GM19372 (cell line): ENCODE measurements at regions not wholly inside any gene's neighbourhood (a gene's known extent, or its start where the extent isn't known, plus 50 kb on each side); places are given as distances from the start of the nearest gene placed in this dataset.
"Not testable (repeated sequence)": the region's sequence is repeated elsewhere in the genome, so short reads cannot be mapped to it uniquely, and the experiment has no call there.

Experiments
- ATAC-seq: cut with Tn5 transposase; IDR thresholded peaks from one replicate; pipeline ENCODE4 v1.9.1; 2021; ENCODE audit warnings: mild to moderate bottlenecking, low read depth, moderate library complexity; ENCODE audit not compliant: unreplicated experiment

- no peak for ATAC-seq
These were observed 205.0 kb upstream of the MBL2 start for GRCh38 chr10:52977581-52977980.

GRCh38 chr10:52967806-52968795 lies 195.5 kb upstream of the MBL2 start:
- no peak for ATAC-seq

- ATAC-seq, result no peak
These were observed 194.3 kb upstream of the MBL2 start for GRCh38 chr10:52966904-52967303.

- ATAC-seq, result peak; percentile 98
These were observed 193.4 kb upstream of the MBL2 start for GRCh38 chr10:52965938-52966401.

GRCh38 chr10:52965509-52965908 lies 192.9 kb upstream of the MBL2 start:
- no peak for ATAC-seq

GRCh38 chr10:52961323-52961722 lies 188.7 kb upstream of the MBL2 start:
- no peak for ATAC-seq

GRCh38 chr10:52959810-52960209 lies 187.2 kb upstream of the MBL2 start:
- ATAC-seq, result no peak

- ATAC-seq, result no peak
These were observed 184.3 kb upstream of the MBL2 start for GRCh38 chr10:52956861-52957260.

- ATAC-seq, result no peak
These were observed 183.9 kb upstream of the MBL2 start for GRCh38 chr10:52956461-52956860.

GRCh38 chr10:52955337-52955736 lies 182.8 kb upstream of the MBL2 start:
- no peak for ATAC-seq

GRCh38 chr10:52954407-52954806 lies 181.8 kb upstream of the MBL2 start:
- ATAC-seq, result no peak

GRCh38 chr10:52952391-52953055 lies 179.9 kb upstream of the MBL2 start:
- no peak for ATAC-seq

- peak; percentile 99 for ATAC-seq
These were observed 179.2 kb upstream of the MBL2 start for GRCh38 chr10:52951824-52952223.

- ATAC-seq, result no peak
These were observed 178.0 kb upstream of the MBL2 start for GRCh38 chr10:52950578-52950977.

- ATAC-seq, result no peak
These were observed 177.3 kb upstream of the MBL2 start for GRCh38 chr10:52949899-52950298.

GRCh38 chr10:52946486-52946885 lies 173.9 kb upstream of the MBL2 start:
- ATAC-seq, result no peak

GRCh38 chr10:52945521-52945920 lies 172.9 kb upstream of the MBL2 start:
- ATAC-seq, result not testable (repeated sequence)

- no peak for ATAC-seq
These were observed 168.3 kb upstream of the MBL2 start for GRCh38 chr10:52940921-52941320.

GRCh38 chr10:52939894-52940293 lies 167.3 kb upstream of the MBL2 start:
- no peak for ATAC-seq

- no peak for ATAC-seq
These were observed 161.2 kb upstream of the MBL2 start for GRCh38 chr10:52933748-52934147.

GRCh38 chr10:52927678-52928077 lies 155.1 kb upstream of the MBL2 start:
- ATAC-seq, result no peak

GRCh38 chr10:52923520-52923919 lies 150.9 kb upstream of the MBL2 start:
- no peak for ATAC-seq
